HCT116 (cell line): ENCODE measurements at regions not wholly inside any gene's neighbourhood (a gene's known extent, or its start where the extent isn't known, plus 50 kb on each side); places are given as distances from the start of the nearest gene placed in this dataset.
"Not testable (repeated sequence)": the region's sequence is repeated elsewhere in the genome, so short reads cannot be mapped to it uniquely, and the experiment has no call there.

Source experiments
- ATAC-seq: fragments of 200-7000 bp; cut with Tn5 transposase; 2 replicates; pipeline ENCODE4 v1.9.1; 2020; ENCODE audit warnings: mild to moderate bottlenecking, moderate library complexity
- BruUV-seq: library from RNA; stranded (reverse); fragments of 400-500 nt; replicated peaks from 2 replicates; lab custom pipeline; 2021; lab: Mats Ljungman, UMichigan
- CTCF ChIA-PET: fragments of 300-600 bp; sonication (Branson Sonifier 250); formaldehyde crosslinking; loops from one replicate; lab custom pipeline; 2021; ENCODE audit warnings: antibody characterized with exemption; lab: Charles Lee
- POLR2A ChIA-PET: fragments of 300-600, 350-600 bp; sonication (Branson Sonifier 250); formaldehyde crosslinking; loops from one replicate; lab custom pipeline; 2021; ENCODE audit warnings: antibody characterized with exemption; lab: Charles Lee
- RAD21 ChIA-PET, 2 experiments: fragments of 300-600 bp; sonication (Branson Sonifier 250); formaldehyde crosslinking; loops; one replicate each; lab custom pipeline; 2023; ENCODE audit warnings: low total read pairs in 2 of 2; ENCODE audit not compliant: uncharacterized antibody in 2 of 2, unreplicated experiment in 2 of 2, low non-redundant PET in 1 of 2; lab: Charles Lee
- DNase-seq: peaks from one replicate; pipeline ENCODE4 v3.0.0-alpha.2; 2010; ENCODE audit warnings: low read depth, low spot score
- H2AFZ ChIP-seq: fragments of 200-600 bp; shearing (Covaris generic), sonication (generic); 2 replicates; pipeline ENCODE4 v1.6.1; 2017; ENCODE audit warnings: low read depth, mixed run types, mixed read lengths, antibody characterized with exemption, low read length; ENCODE audit not compliant: poor library complexity, severe bottlenecking
- H3K27ac ChIP-seq: 2 replicates; pipeline ENCODE4 v1.5.1; 2012; ENCODE audit warnings: low read depth, low read length
- H3K27me3 ChIP-seq: fragments of 200-600 bp; sonication (generic); 2 replicates; pipeline ENCODE4 v1.6.1; 2016; ENCODE audit warnings: mixed run types, low read length, mixed read lengths; ENCODE audit not compliant: insufficient read depth
- H3K36me3 ChIP-seq, 2 experiments: fragments of 200-500 bp in 1 of 2; fragments of 200-600 bp in 1 of 2; sonication (Bioruptor generic) in 1 of 2; sonication (generic) in 1 of 2; 2 replicates each; pipeline versions ENCODE4 v1.5.1 to v1.6.1; 2014 to 2016; ENCODE audit warnings: low read length in 2 of 2, inconsistent platforms in 1 of 2, mixed read lengths in 1 of 2, mixed run types in 1 of 2; ENCODE audit not compliant: insufficient read depth in 2 of 2, control insufficient read depth in 1 of 2
- H3K4me1 ChIP-seq, 2 experiments: fragments of 200-600 bp in 1 of 2; sonication (generic) in 1 of 2; 2 replicates each; pipeline versions ENCODE4 v1.5.1 to v1.6.1; 2012 to 2017; ENCODE audit warnings: low read length in 2 of 2, inconsistent platforms in 1 of 2, mild to moderate bottlenecking in 1 of 2, mixed read lengths in 1 of 2, mixed run types in 1 of 2, moderate library complexity in 1 of 2; ENCODE audit not compliant: insufficient read depth in 2 of 2, control insufficient read depth in 1 of 2
- H3K4me2 ChIP-seq: fragments of 200-600 bp; sonication (generic); 2 replicates; pipeline ENCODE4 v1.6.1; 2017; ENCODE audit warnings: mixed run types, low read length, mixed read lengths
- H3K4me3 ChIP-seq, 2 experiments: fragments of 200-600 bp in 1 of 2; sonication (generic) in 1 of 2; replicated peaks in 1 of 2; 2 replicates each; pipeline ENCODE4 v1.5.1; 2011 to 2016; ENCODE audit warnings: low read length in 2 of 2, control low read depth in 1 of 2, low read depth in 1 of 2, mild to moderate bottlenecking in 1 of 2, mixed read lengths in 1 of 2, mixed run types in 1 of 2
- H3K79me2 ChIP-seq: fragments of 200-600 bp; sonication (generic); 2 replicates; pipeline ENCODE4 v1.6.1; 2017; ENCODE audit warnings: mild to moderate bottlenecking, mixed run types, low read length, moderate library complexity, mixed read lengths; ENCODE audit not compliant: insufficient read depth
- H3K9ac ChIP-seq: fragments of 200-600 bp; sonication (generic); 2 replicates; pipeline ENCODE4 v1.6.1; 2016; ENCODE audit warnings: low read length, mixed read lengths
- H3K9me2 ChIP-seq: fragments of 200-600 bp; sonication (generic), shearing (Covaris generic); 2 replicates; pipeline ENCODE4 v1.6.1; 2017; ENCODE audit warnings: mixed run types, mild to moderate bottlenecking, moderate library complexity; ENCODE audit not compliant: insufficient read depth
- H3K9me3 ChIP-seq, 2 experiments: fragments of 200-500 bp in 1 of 2; fragments of 200-600 bp in 1 of 2; sonication (Bioruptor generic) in 1 of 2; sonication (generic) in 1 of 2; 2 replicates each; pipeline ENCODE4 v1.6.1; 2014 to 2017; ENCODE audit warnings: low read length in 2 of 2, mixed read lengths in 2 of 2, inconsistent platforms in 1 of 2, low read depth in 1 of 2, mild to moderate bottlenecking in 1 of 2, mixed run types in 1 of 2, moderate library complexity in 1 of 2; ENCODE audit not compliant: control insufficient read depth in 1 of 2, insufficient read depth in 1 of 2
- H4K20me1 ChIP-seq: fragments of 200-600 bp; sonication (generic), shearing (Covaris generic); 2 replicates; pipeline ENCODE4 v1.6.1; 2017; ENCODE audit warnings: mixed run types, mild to moderate bottlenecking, moderate library complexity; ENCODE audit not compliant: insufficient read depth
- CEBPB ChIP-seq: IDR thresholded peaks from 2 replicates; pipeline ENCODE4 v1.6.1; 2012; ENCODE audit warnings: low read depth
- EGR1 ChIP-seq: IDR thresholded peaks from 2 replicates; pipeline ENCODE4 v1.6.1; 2012; ENCODE audit warnings: low read depth
- EZH2 ChIP-seq: fragments of 200-600 bp; sonication (generic); IDR thresholded peaks from 2 replicates; pipeline ENCODE4 v1.6.1; 2017; ENCODE audit warnings: antibody characterized with exemption, mixed run types
- FOSL1 ChIP-seq: IDR thresholded peaks from 2 replicates; pipeline ENCODE4 v1.6.1; 2012; ENCODE audit warnings: low read depth
- JUND ChIP-seq: IDR thresholded peaks from 2 replicates; pipeline ENCODE4 v1.6.1; 2012
- SIN3A ChIP-seq: IDR thresholded peaks from 2 replicates; pipeline ENCODE4 v1.6.1; 2012; ENCODE audit warnings: low read depth
- SRF ChIP-seq: IDR thresholded peaks from 2 replicates; pipeline ENCODE4 v1.6.1; 2012; ENCODE audit warnings: low read depth
- TCF7L2 ChIP-seq: IDR thresholded peaks from 2 replicates; pipeline ENCODE4 v1.7.0; 2011; ENCODE audit warnings: borderline replicate concordance, inconsistent platforms; ENCODE audit not compliant: insufficient read depth, insufficient read length; ENCODE audit errors: extremely low read depth
- YY1 ChIP-seq: IDR thresholded peaks from 2 replicates; pipeline ENCODE4 v1.6.1; 2011; ENCODE audit warnings: low read length, low read depth, moderate library complexity, mild to moderate bottlenecking; ENCODE audit not compliant: insufficient replicate concordance; ENCODE audit errors: extremely low read depth
- intact Hi-C: fragments of 100-400 bp; cut with micrococcal nuclease; formaldehyde crosslinking; loops from 2 replicates; pipeline ENCODE4 v1.10.0; 2022
- TF ChIP-seq, protein P1 (sequence below): IDR thresholded peaks from 2 replicates; pipeline ENCODE4 v1.6.1; 2012

DNA sequence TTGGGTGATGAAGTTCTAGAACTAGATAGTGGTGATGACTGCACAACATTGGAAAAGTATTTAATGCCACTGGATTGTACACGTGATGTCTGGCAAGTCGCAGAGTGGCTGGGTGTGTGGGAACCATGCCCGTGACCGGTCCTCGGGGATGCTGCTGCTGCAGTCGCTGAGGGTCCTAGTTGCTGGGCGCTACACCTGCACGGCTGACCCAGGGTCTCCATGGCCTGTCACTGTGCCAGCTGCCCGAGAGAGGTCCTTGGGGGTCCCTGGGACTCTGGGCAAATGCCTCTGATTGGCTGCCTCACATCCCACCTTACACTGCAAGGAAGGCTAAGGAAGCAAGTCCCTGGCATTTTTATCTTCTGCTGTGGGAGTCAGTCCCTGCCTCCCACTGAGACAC, 109.1 kb upstream of the PABPC3 start:
- Histone ChIP-seq H3K9me2 (no peaks in the 10 kb centered on the region), H3K36me3 (no peaks in the 10 kb centered on the region), H3K27me3 (no peaks in the 10 kb centered on the region), H3K79me2 (no peaks in the 10 kb centered on the region), H3K4me3 (no peak overlapping the region), H3K4me1 (no peaks in the 10 kb centered on the region), H4K20me1 (no peaks in the 10 kb centered on the region), H3K9ac (no peak overlapping the region), H3K4me2 (no peak overlapping the region), H3K27ac (no peak overlapping the region), H2AFZ (no peak overlapping the region), H3K9me3 (no peaks in the 10 kb centered on the region)
- no peak for TF ChIP-seq TCF7L2
- no peak for TF ChIP-seq CEBPB
- TF ChIP-seq EZH2, result no peak
- no peak for TF ChIP-seq SRF
- no peak for TF ChIP-seq SIN3A
- no peak for TF ChIP-seq JUND
- TF ChIP-seq EGR1, result no peak
- no peak for TF ChIP-seq YY1
- TF ChIP-seq, protein P1, sequence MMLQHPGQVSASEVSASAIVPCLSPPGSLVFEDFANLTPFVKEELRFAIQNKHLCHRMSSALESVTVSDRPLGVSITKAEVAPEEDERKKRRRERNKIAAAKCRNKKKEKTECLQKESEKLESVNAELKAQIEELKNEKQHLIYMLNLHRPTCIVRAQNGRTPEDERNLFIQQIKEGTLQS, result no peak
- no peak for TF ChIP-seq FOSL1
- CTCF ChIA-PET, result interaction anchor here (3.2 kb wide), 1 partner anchor 8 kb away, joined by 18 read pairs; no protein-coding TSS in a partner anchor
- DNase-seq, result no peak
- POLR2A ChIA-PET, result no interaction called here
- ATAC-seq, result no peak
- RAD21 ChIA-PET, result no interaction called here
- intact Hi-C loops, result no loop called here
- no TSS peak for BruUV-seq

DNA sequence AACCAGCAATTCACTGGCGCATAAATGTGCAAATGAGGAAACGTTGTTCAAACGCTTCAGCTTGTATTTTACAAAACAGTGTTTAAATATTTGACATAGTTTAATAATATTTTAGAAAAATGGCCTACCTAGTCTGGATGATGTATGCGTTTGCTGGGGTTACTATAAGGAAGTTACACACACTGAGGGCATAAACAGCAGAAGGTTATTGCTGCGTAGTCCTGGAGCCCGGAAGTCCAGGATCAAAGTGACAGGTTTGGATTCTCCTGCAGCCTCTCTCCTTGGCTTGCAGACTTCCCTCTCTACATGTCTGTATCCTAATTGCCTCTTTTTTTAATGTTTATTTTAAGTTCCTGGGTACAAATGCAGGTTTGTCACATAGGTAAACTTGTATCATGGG, 106.0 kb upstream of the PABPC3 start:
- ATAC-seq, intact Hi-C loops, H3K27ac ChIP-seq, H3K4me1 ChIP-seq, BruUV-seq, DNase-seq, POLR2A ChIA-PET, H3K4me3 ChIP-seq, H3K79me2 ChIP-seq, H3K36me3 ChIP-seq, H3K9ac ChIP-seq, RAD21 ChIA-PET, H3K9me2 ChIP-seq, H4K20me1 ChIP-seq, H2AFZ ChIP-seq, H3K4me2 ChIP-seq, CTCF ChIA-PET, H3K27me3 ChIP-seq, H3K9me3 ChIP-seq: not testable (repeated sequence)

DNA sequence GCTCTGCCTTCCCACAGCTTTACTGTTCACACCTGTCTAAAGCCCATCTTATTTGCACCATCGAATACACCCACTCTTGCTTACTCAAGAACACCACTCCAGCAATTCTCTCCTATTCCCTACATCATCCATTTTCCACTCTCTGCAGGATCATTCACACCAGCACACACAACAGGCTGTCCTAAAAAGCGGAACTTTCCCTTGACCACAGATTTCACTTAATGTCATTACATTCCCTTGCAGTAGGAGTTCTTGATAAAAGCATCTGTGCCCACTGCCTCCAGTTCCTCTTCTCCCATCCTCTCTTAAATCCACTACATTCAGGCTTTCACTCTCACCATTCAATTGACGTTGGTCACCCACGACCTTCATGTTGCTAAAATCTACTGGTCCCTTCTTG, 103.0 kb upstream of the PABPC3 start:
- H3K9ac ChIP-seq, H3K9me2 ChIP-seq, H3K79me2 ChIP-seq, H4K20me1 ChIP-seq, H3K4me2 ChIP-seq, CTCF ChIA-PET, H3K9me3 ChIP-seq, ATAC-seq, H3K4me1 ChIP-seq, H2AFZ ChIP-seq, DNase-seq, H3K36me3 ChIP-seq, H3K27me3 ChIP-seq, H3K4me3 ChIP-seq, H3K27ac ChIP-seq, intact Hi-C loops, BruUV-seq, RAD21 ChIA-PET, POLR2A ChIA-PET: not testable (repeated sequence)
